GM08714 (cell line): ENCODE measurements at regions not wholly inside any gene's neighbourhood (a gene's known extent, or its start where the extent isn't known, plus 50 kb on each side); places are given as distances from the start of the nearest gene placed in this dataset.

Experiments
- H3K4me3 ChIP-seq: fragments of 200-500 bp; sonication (Bioruptor generic); 2 replicates; pipeline ENCODE4 v1.5.1; 2014; ENCODE audit warnings: mild to moderate bottlenecking, low read length, inconsistent platforms
- ZNF274 ChIP-seq: IDR thresholded peaks from 2 replicates; pipeline ENCODE4 v1.6.1; 2012; ENCODE audit warnings: mild to moderate bottlenecking, low read depth, low read length

DNA sequence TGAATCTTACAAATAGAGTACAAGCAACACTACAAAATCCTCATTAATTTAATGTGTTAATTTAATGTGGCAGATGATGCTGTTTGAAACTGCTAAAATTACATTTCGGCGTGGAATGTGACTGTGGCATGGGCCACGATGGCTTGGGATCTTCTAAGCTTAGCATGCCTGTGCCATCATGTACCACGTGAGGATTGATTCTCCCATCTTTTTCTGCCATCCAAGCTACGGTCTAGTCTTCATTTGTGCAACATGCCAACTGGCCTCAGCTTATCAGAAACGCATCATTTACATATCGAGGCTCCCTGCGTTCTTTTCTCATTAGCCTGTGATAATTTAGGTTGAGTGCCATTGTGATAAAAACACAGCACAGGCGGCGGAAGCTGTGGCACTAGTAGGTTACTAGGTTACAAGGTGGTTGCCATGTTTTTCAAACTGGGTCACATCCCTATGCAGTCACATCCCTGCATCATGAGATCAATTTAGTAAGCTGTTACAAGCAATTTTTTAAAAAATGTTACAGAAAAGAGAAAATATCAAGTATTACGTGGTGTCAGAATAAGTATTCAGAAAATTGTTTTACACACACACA is 189.9 kb upstream of the RBPJ start:
- no peak for TF ChIP-seq ZNF274
- H3K4me3 ChIP-seq = no peak overlapping the region

DNA sequence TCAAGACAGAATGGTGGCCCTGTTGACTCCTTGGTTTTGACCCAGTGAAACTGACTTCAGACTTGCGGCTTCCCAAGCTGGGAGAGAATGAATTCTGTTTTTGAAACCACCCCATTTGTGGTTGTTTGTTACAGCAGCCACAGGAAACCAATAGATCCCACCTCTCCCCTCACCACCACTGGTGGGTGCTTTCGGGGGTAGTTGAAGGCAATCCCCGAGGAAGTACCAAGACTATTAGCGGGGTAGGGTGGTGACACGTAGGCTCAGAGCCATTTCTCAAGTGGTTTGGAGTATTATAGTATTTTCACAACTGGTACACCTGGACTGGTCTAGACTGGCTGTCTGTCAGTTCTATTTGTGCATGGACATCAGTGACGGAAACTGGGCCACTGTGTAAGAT is 189.1 kb upstream of the RBPJ start:
- TF ChIP-seq ZNF274 = no peak
- H3K4me3 ChIP-seq = no peak overlapping the region

DNA sequence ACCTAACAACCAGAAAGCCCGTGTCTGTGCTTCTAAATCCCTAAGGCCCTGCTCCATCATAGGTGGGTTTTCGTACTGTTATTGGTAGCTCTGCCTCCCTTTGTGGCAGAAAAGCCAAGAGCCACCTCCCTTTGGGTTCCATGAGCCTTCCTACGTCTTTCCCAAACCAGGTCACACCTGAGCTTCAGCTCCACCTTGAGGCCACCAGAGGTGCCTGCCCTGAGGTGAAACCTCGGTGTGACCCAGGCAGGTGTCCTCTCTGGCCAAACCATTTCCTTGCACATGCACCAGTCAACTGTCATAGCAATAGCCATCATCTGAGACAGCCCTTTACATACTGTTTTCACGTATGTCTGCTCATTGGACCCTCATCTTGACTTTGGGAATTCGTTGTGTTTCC is 188.0 kb upstream of the RBPJ start:
- H3K4me3 ChIP-seq = no peak overlapping the region
- no peak for TF ChIP-seq ZNF274

DNA sequence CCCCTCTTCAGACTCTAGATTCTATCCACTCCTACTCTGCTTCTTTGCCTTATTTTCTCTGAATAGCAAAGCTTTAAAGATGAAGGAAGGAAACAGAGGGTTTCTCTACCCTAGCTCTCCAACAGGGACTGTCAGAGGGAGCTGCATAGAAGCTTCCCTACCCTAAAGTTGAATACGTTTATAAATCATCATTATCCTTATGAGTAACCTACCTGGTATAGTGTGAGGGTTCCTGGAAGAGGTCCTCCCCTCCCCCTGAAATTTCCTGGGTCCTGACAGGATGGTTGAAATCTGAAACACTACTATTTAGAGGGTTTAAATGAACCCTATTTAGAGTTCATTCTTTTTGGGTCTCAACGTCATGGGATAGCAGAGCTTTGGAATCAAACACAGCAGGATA is 187.0 kb upstream of the RBPJ start:
- no peak for TF ChIP-seq ZNF274
- no peak overlapping the region for H3K4me3 ChIP-seq

DNA sequence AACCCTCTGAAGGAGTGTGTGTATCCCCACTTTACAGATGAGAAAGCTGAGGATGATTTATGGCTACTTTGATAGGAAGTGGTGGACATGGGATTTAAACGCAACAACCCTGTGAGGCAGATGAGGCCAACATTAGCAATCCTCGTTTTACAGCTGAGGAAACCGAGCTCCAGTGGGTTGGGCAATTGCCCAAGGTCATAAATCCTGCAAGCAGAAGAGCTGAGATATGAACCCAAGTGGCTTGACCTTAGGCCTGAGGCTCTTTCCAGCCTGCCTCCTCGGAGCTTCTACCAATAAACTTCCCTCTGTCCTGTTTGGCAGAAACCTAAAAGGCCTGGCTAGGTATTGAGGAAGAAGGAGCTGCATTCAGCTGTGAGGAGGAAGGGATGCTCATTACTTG is 185.5 kb upstream of the RBPJ start:
- no peak for TF ChIP-seq ZNF274
- H3K4me3 ChIP-seq = no peak overlapping the region

DNA sequence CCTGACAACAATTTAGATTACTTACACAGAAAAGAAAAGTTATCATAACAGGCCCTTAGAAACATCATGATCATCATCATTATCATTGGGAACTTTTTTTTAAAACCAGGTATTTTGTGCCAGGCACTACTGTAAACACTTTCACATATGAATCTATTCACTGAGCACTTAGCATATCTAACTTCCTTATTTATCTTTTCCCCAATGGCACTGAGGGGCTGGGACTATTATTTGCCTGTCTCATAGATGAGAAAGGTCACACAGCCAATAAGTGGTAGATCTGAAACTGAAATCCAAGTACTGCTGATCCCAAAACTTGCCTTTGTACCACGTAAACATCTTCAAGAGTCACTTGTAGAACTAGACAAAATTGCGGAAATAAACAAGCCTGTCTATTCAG is 184.2 kb upstream of the RBPJ start:
- H3K4me3 ChIP-seq = no peak overlapping the region
- no peak for TF ChIP-seq ZNF274

DNA sequence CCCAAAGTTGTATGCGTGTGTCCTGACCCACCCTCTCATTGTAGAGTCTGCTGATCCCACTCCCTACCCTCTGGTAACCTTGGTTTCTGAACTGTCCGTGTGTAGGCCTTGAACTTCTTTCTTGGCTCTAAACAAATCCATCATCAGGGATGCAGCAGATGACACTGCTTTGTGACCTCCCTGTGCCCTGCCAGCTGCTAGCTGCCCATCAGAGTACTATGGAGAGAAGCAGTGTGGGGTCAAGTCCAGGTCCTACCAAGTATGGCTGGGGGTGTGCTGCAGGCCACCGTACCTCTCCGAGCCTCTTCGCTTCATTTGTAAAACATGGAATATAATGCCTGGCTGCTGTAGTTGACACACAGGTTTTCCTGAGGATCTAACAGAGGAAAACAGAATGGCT is 183.5 kb upstream of the RBPJ start:
- no peak overlapping the region for H3K4me3 ChIP-seq
- no peak for TF ChIP-seq ZNF274

DNA sequence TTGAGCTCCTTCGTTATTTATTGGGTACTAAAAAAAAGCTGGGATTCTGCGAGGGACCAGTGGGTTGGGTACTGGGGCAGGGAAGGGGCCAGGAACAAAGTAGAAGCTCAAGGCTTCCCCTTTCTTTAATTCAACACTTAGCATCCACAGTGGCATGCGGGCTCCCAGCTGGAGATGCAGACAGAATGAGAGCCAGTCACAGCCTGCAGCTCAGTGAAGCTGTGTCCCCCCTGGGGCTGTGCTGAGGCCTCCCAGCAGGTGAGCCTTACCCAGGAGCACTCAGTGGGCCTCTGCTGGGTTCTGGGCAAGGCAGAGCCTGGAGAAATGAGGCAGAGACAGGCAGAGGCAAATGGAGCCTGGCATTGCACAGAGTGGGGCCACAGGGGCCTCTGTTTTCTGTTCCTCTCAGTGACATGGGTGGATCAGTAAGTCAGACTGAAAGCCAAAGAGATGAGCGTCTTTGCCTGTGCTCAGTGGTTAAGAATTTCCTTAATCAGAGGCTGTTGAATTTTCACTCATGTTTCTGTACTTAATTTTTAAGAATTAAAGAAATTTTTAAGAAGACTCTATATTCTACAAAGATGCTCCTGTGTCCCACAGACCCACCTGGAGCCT is 181.4 kb upstream of the RBPJ start:
- no peak overlapping the region for H3K4me3 ChIP-seq
- no peak for TF ChIP-seq ZNF274

DNA sequence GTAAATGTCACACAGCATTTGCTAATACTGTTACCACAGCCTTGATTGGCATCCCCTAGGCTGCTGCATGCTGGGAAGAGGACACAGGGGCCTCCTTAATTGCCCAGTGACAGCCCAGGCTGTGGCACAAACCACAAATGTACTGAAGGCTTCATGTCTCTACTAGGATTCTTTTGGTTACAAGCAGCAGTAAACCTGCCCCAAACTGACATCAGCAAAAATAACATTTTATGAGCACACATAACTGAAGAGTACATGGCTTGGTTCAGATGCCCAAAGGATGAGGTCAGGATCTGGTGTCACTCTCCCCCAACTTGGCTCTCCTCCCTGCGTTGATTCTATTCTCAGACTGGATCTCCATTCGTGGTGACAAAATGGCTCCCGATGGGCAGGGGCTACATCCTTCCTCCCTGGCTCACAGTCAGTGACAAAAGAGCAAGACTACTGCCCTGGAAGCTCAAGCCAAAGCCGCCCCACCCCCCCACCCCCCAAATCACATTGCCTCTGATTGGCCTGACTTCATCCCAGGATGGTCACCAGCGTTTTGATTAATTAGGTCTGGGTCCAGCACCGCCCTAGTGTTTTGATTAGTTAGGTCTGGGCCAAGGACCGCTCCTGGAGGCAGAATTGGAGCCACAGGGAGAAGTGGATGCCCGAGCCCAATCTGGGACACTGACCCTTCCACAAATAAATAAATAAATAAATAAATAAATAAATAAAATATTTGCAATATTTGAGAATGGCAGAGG is 180.5 kb upstream of the RBPJ start:
- no peak overlapping the region for H3K4me3 ChIP-seq
- TF ChIP-seq ZNF274 = no peak

DNA sequence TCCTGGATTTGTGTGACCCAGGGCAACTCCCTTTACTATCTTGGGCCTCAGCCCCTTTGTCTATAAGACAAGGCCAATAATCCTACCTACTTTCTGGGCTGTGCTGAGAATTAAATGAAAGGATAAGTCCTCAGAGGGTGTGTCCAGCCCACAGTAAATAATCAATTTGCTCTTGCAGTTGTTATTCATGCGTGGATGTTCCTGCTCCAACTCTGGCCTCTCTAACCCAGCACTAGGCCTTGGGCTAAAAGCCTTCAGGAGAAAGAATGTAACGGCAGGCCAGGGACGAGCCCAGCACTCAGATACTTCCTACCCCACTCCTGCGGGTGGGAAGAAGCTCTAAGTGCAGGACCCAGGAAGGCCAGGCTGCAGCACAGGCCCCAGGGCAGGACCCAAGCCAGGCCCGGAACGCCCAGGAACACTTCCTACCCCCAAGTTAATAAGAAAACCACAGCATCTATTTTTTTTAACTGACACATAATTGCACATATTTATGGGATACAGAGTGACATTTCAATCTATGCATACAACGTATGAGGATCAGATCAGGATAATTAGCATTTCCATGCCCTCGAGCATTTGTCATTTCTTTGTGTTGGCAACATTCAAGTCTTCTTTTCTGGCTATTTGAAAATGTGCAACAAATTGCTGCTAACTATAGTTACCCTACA is 179.6 kb upstream of the RBPJ start:
- TF ChIP-seq ZNF274 = no peak
- H3K4me3 ChIP-seq = no peak overlapping the region

DNA sequence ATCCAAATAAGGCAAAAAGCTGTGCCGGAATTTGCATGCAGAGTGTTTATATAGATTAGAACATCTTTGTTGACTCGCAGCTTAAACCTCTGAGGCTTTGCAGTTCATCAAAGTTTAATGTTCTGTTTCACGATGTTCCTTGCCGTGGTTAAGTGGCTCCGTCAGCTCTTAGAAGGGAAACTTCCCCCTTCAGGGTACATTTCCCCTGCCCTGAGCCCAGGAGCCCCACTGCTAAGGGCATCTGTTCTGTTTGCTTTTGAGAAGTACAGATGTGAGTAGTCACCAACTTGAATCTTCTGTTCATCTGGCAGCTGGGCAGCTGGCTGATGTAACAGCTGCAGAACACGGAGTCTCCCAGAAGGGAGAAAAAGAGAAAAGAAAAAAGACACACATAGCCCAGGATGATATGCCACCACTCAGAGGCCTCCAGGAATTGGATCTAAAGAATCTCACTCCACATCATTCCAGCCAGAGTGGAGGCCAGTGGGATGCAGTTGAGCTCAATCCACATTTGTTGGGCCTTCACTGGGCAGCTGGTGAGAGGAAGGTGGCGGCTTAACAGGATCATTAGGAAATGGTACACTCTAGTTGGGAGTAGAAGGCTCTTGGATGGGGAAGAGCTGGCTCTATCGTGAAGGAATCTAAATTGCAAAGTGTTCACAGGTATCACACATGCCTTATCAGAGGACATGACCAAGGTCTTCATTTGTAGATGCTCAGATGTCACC is 178.7 kb upstream of the RBPJ start:
- no peak for TF ChIP-seq ZNF274
- H3K4me3 ChIP-seq = no peak overlapping the region

DNA sequence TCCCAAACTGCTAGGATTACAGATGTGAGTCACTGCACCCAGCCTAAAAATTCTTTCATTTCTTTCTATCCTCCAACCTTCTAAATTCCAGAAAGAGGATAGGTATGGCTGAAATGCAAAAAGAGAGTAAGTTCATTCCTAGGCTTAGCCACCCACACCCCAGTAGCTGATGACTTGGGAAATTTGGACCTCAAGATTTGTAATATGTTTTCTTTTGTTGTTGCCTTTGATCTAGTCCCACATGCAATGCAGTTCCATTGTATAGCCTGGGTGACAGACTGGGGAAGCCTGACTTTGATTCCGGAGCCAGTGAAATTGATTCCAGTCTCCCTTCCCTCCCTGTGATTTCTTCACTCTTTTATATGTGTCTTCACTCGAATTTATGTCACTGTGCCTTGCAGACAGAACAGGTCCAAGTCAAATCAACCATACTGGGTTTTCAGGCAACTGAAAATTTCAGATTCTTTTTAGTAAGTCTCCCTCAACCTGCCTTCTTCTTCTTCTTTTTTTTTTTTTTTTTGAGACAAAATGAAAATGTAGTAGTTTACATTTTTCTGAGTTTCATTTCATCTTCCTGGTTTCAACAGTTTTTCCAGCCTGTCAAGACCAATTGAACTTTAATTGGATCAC is 176.2 kb upstream of the RBPJ start:
- H3K4me3 ChIP-seq = no peak overlapping the region
- no peak for TF ChIP-seq ZNF274

DNA sequence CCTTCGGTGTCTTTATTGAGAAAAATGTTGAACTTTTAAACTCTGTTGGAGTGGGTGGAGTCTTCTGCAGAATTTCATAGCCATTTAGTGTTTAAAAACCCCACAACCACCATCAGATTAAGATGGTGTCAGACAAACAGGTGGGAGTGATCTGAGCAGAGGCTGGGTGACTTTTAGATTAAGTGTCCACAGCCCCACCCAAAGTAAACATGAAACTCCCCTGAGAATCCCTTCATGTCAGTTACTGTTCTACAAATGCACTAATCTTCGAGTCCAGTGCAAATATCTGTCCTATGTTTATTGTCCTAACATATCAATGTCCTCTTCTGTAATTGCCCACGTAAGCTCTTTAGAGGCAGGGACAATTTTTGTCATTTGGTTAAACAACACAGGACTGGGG is 175.6 kb upstream of the RBPJ start:
- no peak overlapping the region for H3K4me3 ChIP-seq
- no peak for TF ChIP-seq ZNF274

DNA sequence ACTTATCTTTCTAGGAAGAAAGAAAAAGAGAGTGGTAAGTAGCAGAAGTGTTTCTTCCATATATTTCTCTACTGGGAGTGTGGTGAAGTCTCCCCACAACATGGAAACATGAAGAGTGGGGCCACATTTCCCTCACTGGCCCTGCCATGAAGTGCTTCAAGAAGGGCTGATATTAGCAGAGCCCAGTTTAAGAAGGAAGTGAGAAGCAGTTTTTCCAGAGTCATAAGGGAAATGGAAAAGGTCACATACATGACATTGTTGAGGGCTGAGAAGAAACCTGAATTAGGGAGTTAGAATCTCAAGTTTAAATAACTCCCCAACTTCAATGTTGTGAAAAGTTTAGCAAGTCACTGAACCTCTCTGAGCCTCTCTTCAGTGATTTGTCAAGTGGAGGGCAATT is 171.9 kb upstream of the RBPJ start:
- no peak for TF ChIP-seq ZNF274
- no peak overlapping the region for H3K4me3 ChIP-seq
